ENCODE measurements at regions not wholly inside any gene's neighbourhood (a gene's known extent, or its start where the extent isn't known, plus 50 kb on each side); places are given as distances from the start of the nearest gene placed in this dataset.

- no peak for DNase-seq (ENCODE audit: low read depth)
Observed at GRCh38 chr3:23746441-23746840, 59.3 kb upstream of the UBE2E1 start.

- DNase-seq (ENCODE audit: low read depth): no peak
Observed at GRCh38 chr3:23747841-23748240, 57.9 kb upstream of the UBE2E1 start.

DNA sequence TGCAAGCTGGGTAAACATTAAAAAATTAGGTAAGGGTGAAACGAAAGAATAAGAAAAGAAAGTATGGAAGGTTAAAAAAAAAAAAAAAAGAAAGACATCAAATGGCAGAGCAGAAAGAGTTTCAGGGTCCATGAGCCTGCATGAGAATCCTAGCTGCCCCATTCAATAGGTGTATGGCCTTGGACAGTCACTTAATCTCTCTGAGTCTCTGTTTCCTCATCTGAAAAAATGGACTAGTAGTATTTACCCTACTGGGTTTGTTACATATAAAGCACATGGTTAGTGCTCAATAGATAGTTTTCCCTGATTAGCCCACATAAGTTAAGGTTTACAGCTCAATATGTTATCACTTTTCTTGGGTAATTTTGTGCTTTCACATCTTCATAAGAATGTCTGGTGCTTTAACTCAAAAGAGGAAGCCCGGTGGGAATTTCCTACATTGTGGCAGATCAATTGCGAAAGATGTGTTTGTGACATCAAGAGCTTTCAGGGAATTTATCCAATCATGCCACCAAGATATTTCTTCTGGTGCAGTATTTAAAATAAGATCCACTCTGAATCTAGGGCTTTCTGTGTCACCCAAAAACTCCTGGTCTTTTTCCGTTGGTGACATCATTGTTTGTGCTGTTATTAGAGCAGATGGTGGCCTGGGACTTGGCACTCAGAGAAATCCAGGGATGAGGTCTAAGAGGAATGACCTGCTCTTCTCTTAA lies 57.2 kb upstream of the UBE2E1 start:
- DNase-seq (ENCODE audit: low read depth): peak; percentile 37

- DNase-seq (ENCODE audit: low read depth): no peak
Observed at GRCh38 chr3:23749609-23750008, 56.1 kb upstream of the UBE2E1 start.

- no peak for DNase-seq (ENCODE audit: low read depth)
Observed at GRCh38 chr3:23750573-23751210, 55.1 kb upstream of the UBE2E1 start.

- no peak for DNase-seq (ENCODE audit: low read depth)
Observed at GRCh38 chr3:23751212-23751723, 54.5 kb upstream of the UBE2E1 start.

DNA sequence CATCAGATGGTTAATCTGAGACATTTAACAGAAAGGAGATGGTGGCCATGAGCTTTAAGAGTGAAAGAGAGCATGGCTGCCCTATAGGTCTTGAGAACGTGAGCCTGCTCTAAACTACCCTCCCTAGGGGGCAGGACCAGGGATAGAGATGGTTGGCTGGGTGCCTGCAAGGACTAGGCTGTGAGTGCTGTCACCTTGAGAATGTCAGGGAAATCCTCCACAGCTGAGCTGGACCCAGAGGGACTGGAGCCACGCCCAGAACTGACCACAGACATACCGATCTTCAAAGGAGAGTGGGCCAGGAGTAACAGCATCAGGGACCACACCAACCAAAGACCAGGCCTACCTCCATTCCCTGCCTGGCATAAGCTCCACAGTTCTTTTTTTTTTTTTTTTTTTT lies 53.6 kb upstream of the UBE2E1 start:
- no peak for DNase-seq (ENCODE audit: low read depth)

DNA sequence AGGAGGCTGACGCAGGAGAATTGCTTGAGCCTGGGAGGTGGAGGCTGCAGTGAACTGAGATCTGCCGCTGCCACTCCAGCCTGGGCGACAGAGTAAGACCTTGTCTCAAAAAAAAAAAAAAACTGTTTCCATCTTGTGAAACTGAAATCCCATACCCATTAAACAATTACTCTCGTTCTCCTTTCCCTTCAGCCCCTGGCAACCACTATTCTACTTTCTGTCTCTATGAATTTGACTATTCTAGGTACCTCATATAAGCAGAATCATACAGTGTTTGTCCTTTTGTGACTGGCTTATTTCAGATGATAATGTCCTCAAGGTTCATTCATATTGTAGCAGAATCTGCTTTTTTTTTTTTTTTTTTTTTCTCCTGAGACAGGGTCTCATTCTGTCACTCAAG lies 51.5 kb upstream of the UBE2E1 start:
- no peak for DNase-seq (ENCODE audit: low read depth)

All from GM04503 (cell line).